ENCODE measurements at regions not wholly inside any gene's neighbourhood (a gene's known extent, or its start where the extent isn't known, plus 50 kb on each side); places are given as distances from the start of the nearest gene placed in this dataset.

- no peak for DNase-seq
Measured at GRCh38 chr13:50587645-50588373, 255.7 kb downstream of the DLEU7 start.

DNA sequence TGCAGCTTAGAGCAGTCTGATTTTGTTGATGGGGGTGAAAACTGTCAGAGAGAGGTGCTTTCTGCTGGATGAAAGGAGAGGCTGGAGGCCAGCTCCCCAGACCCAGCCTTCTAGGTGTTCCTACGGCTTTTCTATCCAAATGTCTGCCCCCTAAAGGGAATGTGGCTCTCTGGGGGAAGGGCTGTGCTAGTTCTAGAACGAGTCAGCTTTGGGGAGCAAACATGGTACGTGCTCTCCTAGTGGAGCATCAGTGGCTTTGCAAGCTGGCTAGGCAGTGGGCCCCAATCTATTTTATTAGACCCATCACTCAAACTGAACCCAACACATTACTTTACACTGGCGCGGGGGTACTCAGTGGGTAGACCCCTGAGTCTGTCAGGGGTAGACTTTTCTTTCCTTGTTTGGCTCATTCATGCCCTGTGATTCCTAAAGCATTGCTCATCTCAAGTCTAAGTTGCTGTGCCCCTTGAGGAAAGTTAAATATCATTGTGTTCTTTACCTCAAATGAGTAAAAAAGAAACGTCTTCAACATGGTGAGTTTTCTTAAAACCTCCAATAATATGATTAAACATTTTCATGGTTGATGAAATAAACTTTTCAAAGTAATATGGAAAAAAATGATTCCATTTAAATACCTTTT, 254.9 kb downstream of the DLEU7 start:
- no peak for DNase-seq

DNA sequence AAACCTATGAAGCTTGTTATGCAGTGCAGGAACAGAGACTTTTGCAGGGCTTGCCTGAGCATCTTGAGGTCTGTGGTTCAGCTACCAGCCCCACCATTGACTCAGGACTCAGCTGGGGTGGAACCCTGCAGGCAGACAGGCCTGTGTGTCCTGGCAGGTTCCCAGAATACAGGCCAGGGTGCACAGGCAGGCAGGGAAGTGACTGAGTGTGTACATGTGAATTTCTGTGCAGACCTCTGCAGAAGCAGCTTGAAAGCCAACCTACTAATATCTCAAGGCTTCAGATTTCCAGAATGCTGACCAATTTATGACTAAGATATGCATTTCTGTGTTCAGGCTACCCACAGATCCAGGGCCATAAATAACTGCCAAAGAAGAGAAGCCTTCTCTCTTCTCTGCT, 254.4 kb downstream of the DLEU7 start:
- no peak for DNase-seq

DNA sequence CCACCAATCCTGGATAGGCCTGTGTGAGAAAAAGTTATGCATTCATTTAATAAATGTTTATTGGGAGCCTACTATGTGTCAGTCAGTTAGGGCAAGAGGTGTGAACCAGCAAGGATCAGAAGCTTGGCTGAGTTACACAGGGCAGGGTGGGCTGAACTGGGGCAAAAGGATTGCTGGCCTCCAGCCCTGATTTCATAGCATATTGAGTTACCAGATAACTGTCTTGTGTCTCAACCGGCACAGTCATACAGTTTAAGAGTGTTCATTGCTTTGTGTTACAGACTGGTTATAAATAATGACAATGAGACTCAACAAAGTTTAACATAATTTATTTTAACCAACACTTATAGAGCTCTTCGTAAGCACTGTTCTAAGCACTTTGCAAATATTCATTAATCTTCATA, 253.8 kb downstream of the DLEU7 start:
- no peak for DNase-seq

GRCh38 chr13:50592412-50593155, 250.9 kb downstream of the DLEU7 start:
- no peak for DNase-seq

- DNase-seq: no peak
Measured at GRCh38 chr13:50593207-50593606, 250.3 kb downstream of the DLEU7 start.

DNA sequence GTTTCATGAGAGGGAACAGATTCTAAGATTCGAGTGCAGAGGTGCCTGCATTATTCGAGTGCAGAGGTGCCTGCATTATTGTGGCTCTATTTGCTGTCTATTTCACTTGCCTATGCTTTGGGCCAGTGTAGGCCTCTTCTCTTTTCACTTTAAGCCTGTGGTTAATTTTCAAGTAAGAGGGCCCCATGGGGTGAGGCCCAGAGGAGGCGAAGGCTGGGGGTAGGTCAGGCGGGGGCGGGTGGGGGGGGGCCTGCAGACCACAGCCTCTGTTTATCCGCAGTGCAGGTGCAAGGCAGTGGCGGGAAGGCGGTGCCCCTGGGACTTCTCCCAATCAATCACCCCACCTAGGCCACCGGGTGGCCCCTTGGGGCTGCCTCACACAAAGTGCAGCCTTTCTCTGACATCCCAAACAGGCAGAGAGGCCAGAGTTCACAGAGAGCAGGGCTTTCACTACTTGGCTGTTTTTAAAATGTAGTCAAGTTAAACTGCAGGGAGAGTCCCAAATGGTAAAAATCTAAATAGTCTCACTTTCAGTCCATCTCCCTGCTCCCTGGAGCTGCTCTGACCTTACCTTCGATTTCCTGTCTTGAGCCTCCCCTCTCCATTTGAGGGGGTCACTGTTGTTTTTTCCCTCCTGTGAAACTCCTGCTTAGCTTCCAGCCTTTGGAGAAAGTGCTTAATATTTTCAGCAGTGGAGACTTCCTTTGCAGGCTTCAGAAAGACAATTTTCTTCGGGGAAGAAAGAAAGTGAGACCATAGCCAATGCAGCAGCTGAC, 249.0 kb downstream of the DLEU7 start:
- peak; percentile 27 to 43 for DNase-seq

DNA sequence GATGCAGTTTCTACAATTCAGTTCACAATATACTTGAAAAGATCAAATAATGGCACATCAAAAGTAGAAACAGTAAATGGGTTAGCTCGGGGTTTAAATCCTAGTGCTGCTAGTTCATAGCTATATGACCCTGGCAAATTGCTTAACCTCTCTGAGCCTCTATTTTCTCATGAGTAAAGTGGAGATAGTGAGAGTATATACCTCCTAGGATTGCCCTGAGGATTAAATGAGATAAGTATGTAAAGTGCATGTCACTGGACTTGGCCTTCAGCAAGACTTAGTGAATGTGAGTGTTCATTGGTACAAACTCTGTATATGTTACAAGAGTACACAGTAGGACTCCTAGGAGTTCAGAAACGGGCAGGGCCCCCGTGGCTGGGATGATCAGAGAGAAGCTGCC, 248.3 kb downstream of the DLEU7 start:
- DNase-seq: no peak

- DNase-seq: no peak
Measured at GRCh38 chr13:50596156-50596555, 247.3 kb downstream of the DLEU7 start.

GRCh38 chr13:50596776-50597203, 246.7 kb downstream of the DLEU7 start:
- DNase-seq: no peak

DNA sequence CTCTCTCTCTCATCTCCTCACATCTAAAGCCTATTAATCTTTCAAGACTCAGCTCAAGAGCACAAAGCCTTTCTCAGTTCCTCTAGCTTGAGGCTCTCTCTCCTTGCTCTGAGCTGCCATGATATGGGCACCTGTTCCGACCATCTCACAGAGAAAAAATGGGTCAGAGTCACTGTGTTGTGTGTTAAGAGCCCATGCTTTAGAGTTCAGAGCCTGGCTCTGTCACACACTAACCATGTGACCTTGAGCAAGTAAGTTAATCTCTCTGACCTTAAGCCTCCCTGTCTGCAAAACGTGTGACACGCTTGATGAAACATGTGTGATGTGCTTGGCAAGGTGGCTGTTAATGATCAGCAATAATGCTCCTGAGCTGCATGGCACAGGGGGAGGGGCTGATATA, 245.2 kb downstream of the DLEU7 start:
- no peak for DNase-seq

DNA sequence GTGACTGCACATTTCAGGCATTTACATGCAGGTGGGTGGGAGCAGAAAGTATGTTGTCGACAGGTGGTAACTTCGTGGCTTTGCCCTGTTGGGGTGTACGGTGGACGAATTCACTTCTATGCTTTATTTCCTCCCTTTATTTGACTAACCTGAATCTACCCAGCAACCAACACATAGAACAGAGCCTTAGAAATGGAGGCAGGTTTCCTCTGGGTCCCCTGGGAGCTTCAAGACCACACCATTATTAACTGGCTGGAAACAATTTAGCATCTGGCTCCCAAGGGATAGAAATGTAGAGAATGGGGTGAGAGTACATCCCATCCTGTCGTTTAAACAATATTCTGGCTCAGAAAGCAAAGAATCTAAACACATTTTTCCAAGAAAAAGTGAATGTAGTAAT, 244.4 kb downstream of the DLEU7 start:
- DNase-seq: no peak

GRCh38 chr13:50599927-50600326, 243.6 kb downstream of the DLEU7 start:
- no peak for DNase-seq

DNA sequence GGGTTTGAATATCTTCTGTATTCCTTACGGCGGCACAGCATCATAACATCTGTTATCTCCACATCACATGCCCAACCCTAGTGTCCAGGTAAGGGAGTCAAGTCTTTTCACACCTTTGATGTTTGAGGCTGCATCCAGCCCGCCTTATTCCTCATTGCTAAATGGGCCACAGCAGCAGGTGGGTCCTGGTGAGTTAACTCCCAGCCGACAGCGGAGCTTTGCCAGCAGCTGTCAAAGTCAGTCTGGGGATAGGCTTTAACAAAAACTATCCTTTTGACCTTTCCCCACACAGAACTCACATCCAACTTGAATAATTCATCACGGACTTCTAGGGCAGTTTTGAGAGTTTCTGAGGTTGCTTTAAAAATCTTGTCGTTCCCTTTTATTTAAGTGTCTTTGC, 235.1 kb downstream of the DLEU7 start:
- DNase-seq: no peak

GRCh38 chr13:50609011-50609410, 234.5 kb downstream of the DLEU7 start:
- DNase-seq: no peak

DNA sequence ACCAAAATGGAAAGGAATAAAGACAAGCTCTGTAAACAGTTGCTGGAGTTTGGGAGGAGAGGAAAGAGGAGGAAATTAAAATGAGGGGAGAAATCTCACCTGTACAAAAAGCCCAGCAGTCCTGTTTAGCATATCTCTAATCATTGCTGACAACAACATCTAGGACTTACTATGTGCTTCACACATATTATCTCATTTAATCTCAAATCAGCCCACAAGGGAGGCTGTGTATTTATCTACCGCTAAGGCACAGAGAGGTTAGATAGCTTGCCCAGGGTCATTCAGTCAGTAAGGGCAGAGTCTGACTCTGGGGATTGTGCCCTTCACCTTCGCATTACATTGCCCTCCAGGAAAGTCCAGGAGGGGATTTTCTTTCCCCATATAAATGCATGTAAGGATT, 233.3 kb downstream of the DLEU7 start:
- no peak for DNase-seq

GRCh38 chr13:50611117-50611781, 232.2 kb downstream of the DLEU7 start:
- DNase-seq: no peak

DNA sequence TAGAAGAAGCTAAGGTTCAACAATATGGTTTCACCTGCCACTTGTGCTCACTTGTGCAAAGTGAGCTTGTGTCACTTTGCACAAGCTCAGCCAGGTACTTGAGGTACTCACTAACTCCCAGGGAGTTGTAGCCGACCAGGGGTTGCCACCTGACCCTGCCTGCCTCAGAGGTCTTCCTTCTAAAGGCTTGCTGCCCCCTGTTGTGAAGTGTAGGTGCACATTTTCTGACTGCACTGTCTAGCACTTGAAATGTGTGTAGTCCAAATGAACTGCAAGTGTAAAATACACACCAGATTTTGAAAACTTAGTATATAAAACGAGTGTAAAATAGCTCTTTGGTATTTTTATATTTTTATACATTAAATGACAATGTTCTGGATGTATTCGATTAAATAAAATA, 230.8 kb downstream of the DLEU7 start:
- DNase-seq: no peak

- DNase-seq: no peak
Measured at GRCh38 chr13:50613356-50613831, 230.1 kb downstream of the DLEU7 start.

DNA sequence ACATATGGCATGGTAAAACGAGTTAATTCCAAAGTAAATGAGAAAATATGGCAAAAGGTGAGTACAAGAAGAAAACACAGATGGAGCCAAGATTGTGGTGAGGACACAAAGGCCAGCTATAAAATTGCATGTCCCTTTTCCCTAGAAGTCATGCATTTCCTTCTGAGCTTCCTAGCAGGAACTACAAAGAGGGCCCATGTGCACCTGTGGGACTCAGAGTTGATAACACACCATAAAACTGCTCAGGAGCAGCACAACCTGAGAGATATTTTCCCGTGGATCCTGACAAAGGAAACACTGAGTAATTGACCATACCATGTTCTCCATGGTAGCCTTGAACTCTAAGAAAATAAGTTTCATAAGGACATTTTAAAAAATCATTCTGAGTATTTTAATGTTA, 228.3 kb downstream of the DLEU7 start:
- DNase-seq: no peak

- no peak for DNase-seq
Measured at GRCh38 chr13:50616101-50616500, 227.4 kb downstream of the DLEU7 start.

- DNase-seq: no peak
Measured at GRCh38 chr13:50617134-50617721, 226.3 kb downstream of the DLEU7 start.
